Fibroblast of pulmonary artery (primary cell): ENCODE measurements at regions not wholly inside any gene's neighbourhood (a gene's known extent, or its start where the extent isn't known, plus 50 kb on each side); places are given as distances from the start of the nearest gene placed in this dataset.
"Not testable (repeated sequence)": the region's sequence is repeated elsewhere in the genome, so short reads cannot be mapped to it uniquely, and the experiment has no call there.

Experiments
- DNase-seq: peaks from one replicate; pipeline ENCODE4 v3.0.0-alpha.2; 2010; ENCODE audit warnings: low read depth
- H3K4me3 ChIP-seq: replicated peaks from 2 replicates; pipeline ENCODE4 v1.5.1; 2011; ENCODE audit warnings: low read depth, mild to moderate bottlenecking, control low read depth, low read length, moderate library complexity
- CTCF ChIP-seq: IDR thresholded peaks from 2 replicates; pipeline ENCODE4 v1.5.1; 2011; ENCODE audit warnings: mild to moderate bottlenecking, control low read depth, low read length, inconsistent platforms; ENCODE audit errors: missing control alignments

- no peak for DNase-seq
- H3K4me3 ChIP-seq, result no peak overlapping the region
- no peak for TF ChIP-seq CTCF
Measured at GRCh38 chr5:40202814-40203440, 476.8 kb upstream of the PTGER4 start.

DNA sequence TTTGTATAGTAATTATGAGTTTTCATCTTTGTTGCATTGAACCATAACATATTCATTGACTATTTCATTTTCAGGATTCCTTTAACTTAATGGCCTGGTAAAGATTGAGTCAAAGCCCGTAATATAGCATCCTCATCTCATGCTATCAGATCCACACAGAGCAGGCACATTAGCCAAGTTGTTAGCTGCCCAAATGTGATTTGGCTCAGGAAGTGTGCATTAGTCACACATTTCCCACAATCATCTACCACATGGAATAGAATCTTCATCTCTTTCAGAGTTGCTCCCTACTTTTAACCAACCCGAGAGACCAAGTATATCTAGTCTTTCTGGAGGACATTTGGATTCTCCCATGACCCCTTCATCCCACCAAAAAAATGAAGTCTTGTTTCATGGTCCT, 481.0 kb upstream of the PTGER4 start:
- DNase-seq, result peak; percentile 2
- no peak for TF ChIP-seq CTCF
- H3K4me3 ChIP-seq, result no peak overlapping the region

- H3K4me3 ChIP-seq, result not testable (repeated sequence)
Measured at GRCh38 chr5:40195574-40195973, 484.1 kb upstream of the PTGER4 start.

DNA sequence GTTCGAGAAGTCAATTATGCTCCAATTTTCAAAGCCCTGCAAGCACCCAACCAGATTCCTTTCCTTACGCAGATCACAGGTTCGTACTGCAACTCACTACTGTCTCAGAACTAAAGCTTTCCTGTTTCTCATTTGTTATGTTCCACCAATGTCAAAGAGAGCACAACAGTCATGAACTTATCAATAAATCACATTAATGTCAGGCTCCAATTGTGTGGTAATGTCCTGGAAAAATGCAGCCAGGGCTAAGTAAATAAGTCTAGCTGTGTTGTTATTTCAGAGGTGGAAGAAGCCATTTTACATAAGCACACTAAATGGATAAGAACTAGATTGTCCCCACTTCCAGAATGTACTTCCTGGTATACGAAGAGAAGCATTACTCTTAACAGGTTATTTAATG, 488.6 kb upstream of the PTGER4 start:
- no peak for DNase-seq
- no peak for TF ChIP-seq CTCF
- H3K4me3 ChIP-seq, result no peak overlapping the region

More at GRCh38 chr5:40195574-40195973, 484.1 kb upstream of the PTGER4 start:
- not testable (repeated sequence) for DNase-seq

- no peak for DNase-seq
Measured at GRCh38 chr5:40172721-40173120, 507.0 kb upstream of the PTGER4 start.

DNA sequence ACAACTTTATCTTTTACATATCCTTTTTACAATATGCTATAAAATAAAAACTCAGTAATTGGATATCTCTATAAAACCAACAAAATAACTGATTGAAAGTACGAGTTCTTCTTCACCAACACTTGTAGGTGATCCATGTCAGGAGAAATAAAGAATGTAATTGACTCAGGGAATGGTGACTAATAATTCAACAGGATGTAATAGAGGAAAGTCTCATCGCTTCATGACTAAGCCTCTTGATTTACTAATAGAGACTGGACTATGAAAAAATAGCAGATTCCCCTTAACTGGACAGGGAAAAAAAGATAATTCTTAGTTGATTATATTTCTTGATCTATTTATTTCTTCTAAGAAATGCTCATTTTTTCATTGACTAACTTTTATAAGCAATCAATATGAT, 507.7 kb upstream of the PTGER4 start:
- no peak overlapping the region for H3K4me3 ChIP-seq
- DNase-seq, result peak; percentile 11
- no peak for TF ChIP-seq CTCF

More at GRCh38 chr5:40172721-40173120, 507.0 kb upstream of the PTGER4 start:
- no peak for TF ChIP-seq CTCF
- no peak overlapping the region for H3K4me3 ChIP-seq

GRCh38 chr5:40167283-40167682, 512.4 kb upstream of the PTGER4 start:
- no peak for DNase-seq
- H3K4me3 ChIP-seq, result no peak overlapping the region
- no peak for TF ChIP-seq CTCF
